Upper lobe of right lung (tissue), 1 donor: ENCODE measurements at regions not wholly inside any gene's neighbourhood (a gene's known extent, or its start where the extent isn't known, plus 50 kb on each side); places are given as distances from the start of the nearest gene placed in this dataset.

Source experiments
- ATAC-seq: fragments of 200-7000 bp; cut with Tn5 transposase; one replicate; pipeline ENCODE4 v1.9.1; 2020; ENCODE audit warnings: mild to moderate bottlenecking, moderate library complexity
- DNase-seq: peaks from one replicate; pipeline ENCODE4 v3.0.0-alpha.2; 2020
- H3K27ac ChIP-seq: fragments of 200-600 bp; one replicate; pipeline ENCODE4 v1.8.0; 2022
- H3K27me3 ChIP-seq: fragments of 200-600 bp; one replicate; pipeline ENCODE4 v1.8.0; 2022; ENCODE audit warnings: mild to moderate bottlenecking
- H3K36me3 ChIP-seq: fragments of 200-600 bp; one replicate; pipeline ENCODE4 v1.8.0; 2022
- H3K4me1 ChIP-seq: fragments of 200-600 bp; one replicate; pipeline ENCODE4 v1.8.0; 2022
- H3K4me3 ChIP-seq: fragments of 200-600 bp; one replicate; pipeline ENCODE4 v1.8.0; 2022; ENCODE audit warnings: mild to moderate bottlenecking
- H3K9me3 ChIP-seq: fragments of 200-600 bp; one replicate; pipeline ENCODE4 v1.8.0; 2022
- CTCF ChIP-seq: fragments of 200-600 bp; IDR thresholded peaks from one replicate; pipeline ENCODE4 v1.8.0; 2022; ENCODE audit warnings: antibody characterized with exemption
- intact Hi-C: fragments of 100-400 bp; cut with DNase I; formaldehyde crosslinking; loops from one replicate; pipeline ENCODE4 v1.11.0; 2022
- donor health status: DM: no; HTN: yes; CAD: no; lungs with severe emphysema.

- DNase-seq (peak; percentile 53), ATAC-seq (no peak)
- Histone ChIP-seq H3K4me1 (no peaks in the 10 kb centered on the region), H3K27ac (no peak overlapping the region), H3K27me3 (no peaks in the 10 kb centered on the region), H3K4me3 (no peak overlapping the region), H3K9me3 (no peaks in the 10 kb centered on the region), H3K36me3 (no peaks in the 10 kb centered on the region)
- TF ChIP-seq CTCF = no peak
- intact Hi-C loops = no loop called here
Measured at GRCh38 chr10:131658476-131659110, 242.2 kb upstream of the PPP2R2D start.

GRCh38 chr10:131660427-131660826, 240.4 kb upstream of the PPP2R2D start:
- no peaks in the 10 kb centered on the region for H3K36me3 ChIP-seq
- H3K27ac ChIP-seq = no peak overlapping the region
- no peak for ATAC-seq
- DNase-seq = peak; percentile 41
- H3K27me3 ChIP-seq = no peaks in the 10 kb centered on the region
- no peak for TF ChIP-seq CTCF
- no peak overlapping the region for H3K4me3 ChIP-seq
- H3K4me1 ChIP-seq = no peaks in the 10 kb centered on the region
- intact Hi-C loops = no loop called here
- no peaks in the 10 kb centered on the region for H3K9me3 ChIP-seq

GRCh38 chr10:131662851-131663250, 238.0 kb upstream of the PPP2R2D start:
- TF ChIP-seq CTCF = no peak
- ATAC-seq (no peak), DNase-seq (peak; percentile 33)
- Histone ChIP-seq H3K36me3 (no peaks in the 10 kb centered on the region), H3K9me3 (no peaks in the 10 kb centered on the region), H3K27me3 (no peaks in the 10 kb centered on the region), H3K4me1 (no peaks in the 10 kb centered on the region), H3K4me3 (no peak overlapping the region), H3K27ac (no peak overlapping the region)
- intact Hi-C loops = no loop called here

- ATAC-seq (no peak), DNase-seq (peak; percentile 21)
- Histone ChIP-seq H3K4me3 (no peak overlapping the region), H3K36me3 (no peaks in the 10 kb centered on the region), H3K27me3 (no peaks in the 10 kb centered on the region), H3K9me3 (no peaks in the 10 kb centered on the region), H3K27ac (no peak overlapping the region), H3K4me1 (no peaks in the 10 kb centered on the region)
- intact Hi-C loops = no loop called here
- TF ChIP-seq CTCF = no peak
Measured at GRCh38 chr10:131663351-131663750, 237.5 kb upstream of the PPP2R2D start.

GRCh38 chr10:131666091-131666490, 234.7 kb upstream of the PPP2R2D start:
- intact Hi-C loops = no loop called here

More at GRCh38 chr10:131666091-131666490, 234.7 kb upstream of the PPP2R2D start:
- H3K36me3 ChIP-seq = no peaks in the 10 kb centered on the region
- H3K27ac ChIP-seq = no peak overlapping the region
- H3K4me1 ChIP-seq = no peaks in the 10 kb centered on the region
- H3K4me3 ChIP-seq = no peak overlapping the region
- no peak for TF ChIP-seq CTCF
- no peaks in the 10 kb centered on the region for H3K9me3 ChIP-seq
- H3K27me3 ChIP-seq = no peaks in the 10 kb centered on the region
- DNase-seq (no peak), ATAC-seq (no peak)
